ENCODE measurements at regions not wholly inside any gene's neighbourhood (a gene's known extent, or its start where the extent isn't known, plus 50 kb on each side); places are given as distances from the start of the nearest gene placed in this dataset.

GRCh38 chr4:165605811-165606210 lies 227.0 kb downstream of the CPE start:
- no peak for DNase-seq (ENCODE audit: low spot score in 2 of 2, unreplicated experiment in 2 of 2)
- no peak overlapping the region for H3K4me3 Mint-ChIP-seq
- no peaks in the 10 kb centered on the region for H3K4me1 Mint-ChIP-seq
- peaks cover 13% of the 10 kb centered on the region for H3K27me3 Mint-ChIP-seq (ENCODE audit: low read depth)
- H3K9me3 Mint-ChIP-seq, result no peaks in the 10 kb centered on the region
- H3K27ac Mint-ChIP-seq, result no peak overlapping the region
- no peaks in the 10 kb centered on the region for H3K36me3 Mint-ChIP-seq
- TF ChIP-seq CTCF (IDR thresholded peaks at IDR 0.05; ENCODE audit: unreplicated experiment), result no peak

- Mint-ChIP-seq H3K36me3 (no peaks in the 10 kb centered on the region), H3K27ac (no peak overlapping the region), H3K27me3 (ENCODE audit: low read depth) (peaks cover 13% of the 10 kb centered on the region), H3K9me3 (no peaks in the 10 kb centered on the region), H3K4me3 (no peak overlapping the region), H3K4me1 (no peaks in the 10 kb centered on the region)
- DNase-seq (ENCODE audit: low spot score in 2 of 2, unreplicated experiment in 2 of 2), result no peak
- no peak for TF ChIP-seq CTCF (IDR thresholded peaks at IDR 0.05; ENCODE audit: unreplicated experiment)
Measured at GRCh38 chr4:165606465-165607205, 227.8 kb downstream of the CPE start.

- Mint-ChIP-seq H3K4me3 (no peak overlapping the region), H3K36me3 (no peaks in the 10 kb centered on the region), H3K27ac (no peak overlapping the region), H3K4me1 (no peaks in the 10 kb centered on the region), H3K27me3 (ENCODE audit: low read depth) (peaks cover 13% of the 10 kb centered on the region), H3K9me3 (no peaks in the 10 kb centered on the region)
- no peak for DNase-seq (ENCODE audit: low spot score in 2 of 2, unreplicated experiment in 2 of 2)
- no peak for TF ChIP-seq CTCF (IDR thresholded peaks at IDR 0.05; ENCODE audit: unreplicated experiment)
Measured at GRCh38 chr4:165609653-165610052, 230.8 kb downstream of the CPE start.

- peaks cover 9% of the 10 kb centered on the region for H3K27me3 Mint-ChIP-seq (ENCODE audit: low read depth)
- H3K36me3 Mint-ChIP-seq, result no peaks in the 10 kb centered on the region
Measured at GRCh38 chr4:165610679-165611437, 232.1 kb downstream of the CPE start.

GRCh38 chr4:165612936-165613335 lies 234.1 kb downstream of the CPE start:
- no peak overlapping the region for H3K27ac Mint-ChIP-seq
- no peaks in the 10 kb centered on the region for H3K4me1 Mint-ChIP-seq
- H3K9me3 Mint-ChIP-seq, result peaks cover 8% of the 10 kb centered on the region
- H3K4me3 Mint-ChIP-seq, result no peak overlapping the region
- no peak for TF ChIP-seq CTCF (IDR thresholded peaks at IDR 0.05; ENCODE audit: unreplicated experiment)
- no peaks in the 10 kb centered on the region for H3K36me3 Mint-ChIP-seq
- H3K27me3 Mint-ChIP-seq (ENCODE audit: low read depth), result peaks cover 6% of the 10 kb centered on the region
- no peak for DNase-seq (ENCODE audit: low spot score in 2 of 2, unreplicated experiment in 2 of 2)

More at GRCh38 chr4:165610679-165611437, 232.1 kb downstream of the CPE start:
- Mint-ChIP-seq H3K9me3 (no peaks in the 10 kb centered on the region), H3K27ac (no peak overlapping the region), H3K4me1 (no peaks in the 10 kb centered on the region), H3K4me3 (no peak overlapping the region)
- no peak for TF ChIP-seq CTCF (IDR thresholded peaks at IDR 0.05; ENCODE audit: unreplicated experiment)
- DNase-seq (ENCODE audit: low spot score in 2 of 2, unreplicated experiment in 2 of 2), result no peak
